NCI-H748 treated with DMSO at 0.1 percent for 48 hours (cell line): ENCODE measurements at regions not wholly inside any gene's neighbourhood (a gene's known extent, or its start where the extent isn't known, plus 50 kb on each side); places are given as distances from the start of the nearest gene placed in this dataset.
"Not testable (repeated sequence)": the region's sequence is repeated elsewhere in the genome, so short reads cannot be mapped to it uniquely, and the experiment has no call there.

ENCODE experiments used
- DNase-seq: peaks from one replicate; lab custom pipeline; 2025; lab: John Stamatoyannopoulos, UW

DNA sequence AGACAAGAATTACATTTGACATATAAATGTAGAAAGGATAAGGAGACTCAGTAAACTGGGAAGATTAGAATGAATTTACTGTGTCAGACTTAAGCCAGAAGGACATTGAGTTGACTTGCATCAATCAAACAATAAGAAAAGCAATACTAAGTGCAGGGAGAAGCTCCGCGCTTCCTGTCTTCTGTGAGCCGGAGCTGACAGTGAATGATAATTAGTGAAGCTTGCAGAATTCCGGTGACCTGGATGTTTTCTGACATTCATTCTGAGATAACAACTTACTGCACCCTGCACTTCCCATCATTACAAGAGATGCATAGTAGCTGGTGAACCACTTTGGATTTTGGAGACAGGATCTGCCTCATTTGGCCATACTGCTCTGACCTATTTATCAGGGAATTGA lies 469.2 kb upstream of the PCDH20 start:
- DNase-seq = no peak

GRCh38 chr13:61880578-61881283 lies 465.1 kb upstream of the PCDH20 start:
- DNase-seq = no peak

DNA sequence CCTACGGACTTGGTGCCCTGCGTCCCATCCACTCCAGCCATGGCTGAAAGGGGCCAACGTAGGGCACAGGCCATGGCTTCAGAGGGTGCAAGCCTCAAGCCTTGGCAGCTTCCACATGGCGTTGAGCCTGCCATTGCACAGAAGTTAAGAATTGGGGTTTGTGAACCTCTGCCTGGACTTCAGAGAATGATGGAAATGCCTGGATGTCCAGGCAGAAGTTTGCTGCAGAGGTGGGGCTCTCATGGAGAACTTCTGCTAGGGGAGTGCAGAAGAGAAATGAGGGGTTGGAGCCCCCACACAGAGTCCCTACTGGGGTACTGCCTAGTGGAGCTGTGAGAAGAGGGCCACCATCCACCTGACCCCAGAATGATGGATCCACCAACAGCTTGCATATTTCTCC lies 462.9 kb upstream of the PCDH20 start:
- DNase-seq = not testable (repeated sequence)

DNA sequence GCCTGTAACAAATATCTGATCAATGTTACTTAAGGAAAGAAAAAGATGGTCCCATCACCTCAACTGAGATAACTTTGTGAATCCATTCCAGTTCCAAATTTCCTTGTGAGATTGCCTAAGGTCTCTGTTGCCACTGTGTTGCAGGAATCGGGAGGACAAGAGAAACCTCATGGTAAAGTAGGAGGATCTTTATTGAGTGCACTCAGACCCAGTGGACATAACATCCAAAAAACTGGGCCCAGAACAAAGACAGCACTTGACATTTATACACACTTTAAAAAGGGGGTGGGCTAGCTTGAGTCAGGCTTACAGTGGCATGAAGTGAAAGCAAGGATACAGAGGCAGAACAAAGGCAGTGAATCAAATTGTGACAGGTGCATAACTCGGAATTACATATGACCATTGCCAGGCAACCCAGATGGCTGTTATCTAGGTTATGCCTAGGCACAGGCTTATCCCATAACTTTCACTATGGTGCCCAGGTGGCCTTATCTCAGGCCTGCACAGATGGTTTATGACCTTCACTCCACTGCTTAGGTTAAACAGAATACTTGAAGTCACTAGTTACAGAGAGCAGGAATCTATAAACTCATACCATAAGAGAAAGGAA lies 459.4 kb upstream of the PCDH20 start:
- DNase-seq = no peak

DNA sequence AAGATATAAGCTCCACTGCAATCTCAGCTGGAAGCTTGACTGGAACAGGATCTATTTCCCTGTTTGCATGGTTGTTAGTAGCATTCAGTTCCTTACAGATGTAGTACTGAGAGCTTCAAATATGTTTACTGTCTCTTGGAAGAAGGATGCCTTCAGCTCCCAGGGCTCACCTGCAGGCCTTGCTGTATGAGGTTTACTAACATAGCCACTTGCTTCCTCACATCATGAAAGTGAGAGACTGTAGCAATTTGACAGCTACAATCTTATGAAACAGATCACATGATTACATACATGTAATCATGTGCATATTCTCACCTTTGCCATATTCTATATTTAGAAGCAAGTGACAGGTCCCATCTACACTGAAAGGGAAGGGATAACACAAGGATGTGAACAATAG lies 458.1 kb upstream of the PCDH20 start:
- DNase-seq = no peak

DNA sequence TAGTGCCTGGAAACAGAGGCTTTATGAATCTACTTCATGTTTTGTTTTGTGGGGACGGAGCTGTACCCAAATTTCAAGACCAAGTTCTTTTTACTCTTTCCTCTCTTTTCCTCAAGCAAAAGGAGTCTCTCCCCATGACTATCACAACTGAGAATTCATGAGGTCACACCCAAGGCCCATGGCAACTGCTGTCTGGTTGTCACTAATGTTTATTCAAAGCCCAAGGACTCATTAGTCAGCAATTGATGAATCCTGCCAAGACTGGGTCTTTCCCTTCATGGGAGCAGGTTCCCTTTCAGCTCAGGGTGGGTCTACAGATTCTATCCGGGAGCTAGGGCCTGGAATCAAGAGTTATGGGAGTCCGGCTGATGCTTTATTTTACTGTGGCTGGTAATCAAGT lies 441.5 kb upstream of the PCDH20 start:
- no peak for DNase-seq

DNA sequence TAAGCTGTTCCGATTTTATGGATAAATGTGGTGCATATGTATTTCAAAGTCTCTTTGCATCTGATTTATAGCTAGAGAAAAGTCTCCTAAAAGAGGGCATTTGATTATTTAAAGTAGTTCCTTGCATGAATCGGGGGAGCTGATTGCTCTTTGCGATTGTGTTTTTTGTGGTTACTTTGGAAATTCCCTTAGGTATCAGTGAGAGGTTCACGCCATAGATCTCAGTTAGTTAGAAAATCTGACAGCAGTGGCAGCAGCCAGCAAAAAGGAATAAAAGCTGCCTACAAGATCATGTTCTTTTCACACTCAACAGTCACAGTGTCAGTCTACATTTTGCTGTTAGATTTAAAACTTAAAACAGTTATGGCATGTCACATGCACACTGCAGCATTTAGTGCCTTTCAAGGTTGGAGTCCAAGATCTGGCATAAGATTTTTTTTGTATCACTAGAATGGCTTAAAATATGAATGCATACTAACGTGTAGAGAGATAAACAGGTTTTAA lies 436.5 kb upstream of the PCDH20 start:
- no peak for DNase-seq

DNA sequence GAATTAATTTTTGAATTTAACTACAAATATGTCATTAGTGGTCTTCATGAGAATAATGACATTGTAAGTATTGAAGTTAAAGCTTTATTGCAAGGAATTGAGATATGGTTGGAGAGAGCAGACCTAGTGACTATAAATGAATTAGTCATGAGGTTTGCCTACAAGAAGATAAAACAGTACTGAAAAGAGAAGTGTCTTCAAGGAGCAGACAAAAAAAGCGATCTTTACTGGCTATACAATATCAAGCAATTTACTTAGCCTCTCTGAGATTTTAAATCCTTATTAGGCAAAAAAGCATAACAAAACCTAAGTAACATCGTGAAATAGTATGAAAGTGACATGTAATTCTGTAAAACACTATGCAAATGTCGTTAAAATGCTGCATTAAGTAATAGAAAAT lies 435.1 kb upstream of the PCDH20 start:
- DNase-seq = no peak

- DNase-seq = no peak
Measured at GRCh38 chr13:61838568-61838967, 422.9 kb upstream of the PCDH20 start.

DNA sequence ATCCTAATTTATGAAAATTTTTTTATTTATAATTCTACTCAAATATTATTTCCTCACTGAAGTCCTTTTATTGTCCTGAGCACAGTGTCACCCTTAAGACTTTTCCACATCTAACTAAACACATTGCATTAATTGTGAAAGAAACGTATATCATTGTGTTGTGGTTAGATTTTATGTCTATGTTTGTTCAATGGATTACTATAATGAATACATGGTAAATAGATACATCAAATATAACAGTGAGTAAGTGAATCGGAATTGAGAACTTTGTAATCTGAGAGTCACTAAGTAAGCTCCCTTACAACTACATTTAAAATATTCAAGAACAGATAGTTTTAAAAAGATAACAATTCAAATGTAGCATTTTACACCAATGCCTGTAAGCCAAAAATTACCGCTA lies 417.6 kb upstream of the PCDH20 start:
- DNase-seq = no peak

GRCh38 chr13:61831026-61831425 lies 415.4 kb upstream of the PCDH20 start:
- no peak for DNase-seq

DNA sequence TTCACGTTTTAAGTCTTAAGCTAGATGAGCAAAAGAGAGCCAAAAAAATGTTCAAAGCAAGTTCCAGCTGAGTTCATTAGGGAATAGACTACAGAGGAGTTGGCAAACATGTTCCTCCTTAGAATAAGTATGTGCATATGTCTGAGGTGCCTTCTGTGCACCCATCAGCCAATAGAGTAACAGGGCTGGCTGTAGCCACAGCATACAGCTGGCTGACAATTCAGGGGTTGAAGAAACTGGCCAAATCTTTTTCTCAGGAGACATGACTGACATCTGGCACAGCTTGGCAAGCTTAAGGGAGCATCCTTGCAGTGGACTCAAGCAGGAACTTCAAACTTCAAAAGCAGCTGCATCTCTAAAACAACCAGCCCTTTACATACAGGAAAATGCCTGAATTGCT lies 414.8 kb upstream of the PCDH20 start:
- DNase-seq = no peak

DNA sequence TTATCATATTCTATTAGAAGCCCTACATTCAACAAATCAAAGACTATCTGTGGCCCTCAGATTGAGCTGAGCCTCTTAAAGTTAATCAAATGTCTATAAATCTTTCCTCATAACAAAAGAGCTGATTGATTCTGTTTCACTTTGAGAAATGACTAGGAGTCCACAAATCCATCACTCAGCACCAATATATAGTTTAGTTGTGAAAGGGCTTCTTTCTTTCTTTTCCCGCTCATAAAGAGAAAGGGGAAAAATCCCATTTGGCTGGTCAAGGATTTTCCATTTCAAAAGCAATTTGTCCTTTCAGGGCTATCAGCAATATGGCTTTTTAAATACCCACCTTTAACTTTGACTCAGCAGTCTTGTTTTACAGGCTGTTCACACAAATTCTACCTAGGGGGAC lies 408.5 kb upstream of the PCDH20 start:
- DNase-seq = no peak

GRCh38 chr13:61812286-61812685 lies 396.6 kb upstream of the PCDH20 start:
- no peak for DNase-seq

- no peak for DNase-seq
Measured at GRCh38 chr13:61810065-61810464, 394.4 kb upstream of the PCDH20 start.

DNA sequence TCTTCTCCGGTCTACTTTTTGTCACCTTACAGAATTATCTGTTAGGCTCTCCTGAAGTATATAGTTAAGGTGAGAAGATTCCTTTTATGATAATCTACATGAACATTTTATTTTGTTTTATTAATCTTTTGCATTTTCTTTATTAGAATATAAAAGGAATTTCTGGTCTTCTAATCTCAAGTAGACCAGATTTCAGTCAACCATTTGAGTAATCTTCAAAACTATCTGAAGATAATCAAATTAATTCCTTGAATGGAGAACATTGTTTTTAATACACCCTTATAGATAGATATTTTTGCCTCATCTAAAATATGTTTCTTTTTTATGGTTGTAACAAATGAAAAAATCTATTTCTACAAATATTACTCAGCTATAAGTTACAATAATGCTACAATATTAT lies 381.7 kb upstream of the PCDH20 start:
- DNase-seq = no peak

DNA sequence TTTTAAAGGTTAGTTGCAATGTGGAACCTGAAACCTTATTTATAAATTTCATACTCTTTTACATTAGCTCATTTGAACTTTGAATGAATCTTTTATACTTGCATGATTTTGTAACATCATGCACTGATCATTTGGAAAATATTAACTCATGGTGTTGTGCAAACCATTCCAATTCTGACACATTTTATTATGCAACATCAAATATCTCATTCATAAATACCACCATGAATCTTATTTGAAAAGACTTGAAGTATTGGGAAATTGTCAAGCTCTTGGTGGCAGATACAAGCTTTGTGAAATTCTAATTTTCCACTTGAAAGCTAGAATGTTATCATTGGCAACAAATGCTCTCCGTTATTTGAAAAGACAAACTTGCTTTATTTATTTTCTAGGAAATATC lies 379.9 kb upstream of the PCDH20 start:
- DNase-seq = no peak

DNA sequence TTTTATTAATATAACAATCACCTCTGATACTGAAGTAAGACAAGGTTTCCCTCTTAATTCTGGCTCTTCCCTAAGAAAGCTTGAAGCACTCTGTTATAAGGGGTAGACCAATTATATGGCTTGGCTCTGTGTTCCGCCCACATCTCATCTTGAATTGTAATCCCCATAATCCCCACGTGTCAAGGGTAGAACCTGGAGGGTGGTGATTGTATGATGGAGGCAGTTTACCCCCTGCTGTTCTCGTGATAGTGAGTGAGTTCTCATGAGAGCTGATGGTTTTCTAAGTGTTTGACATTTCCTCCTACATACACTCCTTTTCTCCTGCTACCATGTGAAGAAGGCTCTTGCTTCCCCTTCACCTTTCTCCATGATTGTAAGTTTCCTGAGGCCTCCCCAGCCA lies 363.8 kb upstream of the PCDH20 start:
- DNase-seq = no peak

GRCh38 chr13:61778531-61778930 lies 362.9 kb upstream of the PCDH20 start:
- DNase-seq = no peak

- DNase-seq = no peak
Measured at GRCh38 chr13:61777899-61778298, 362.2 kb upstream of the PCDH20 start.

DNA sequence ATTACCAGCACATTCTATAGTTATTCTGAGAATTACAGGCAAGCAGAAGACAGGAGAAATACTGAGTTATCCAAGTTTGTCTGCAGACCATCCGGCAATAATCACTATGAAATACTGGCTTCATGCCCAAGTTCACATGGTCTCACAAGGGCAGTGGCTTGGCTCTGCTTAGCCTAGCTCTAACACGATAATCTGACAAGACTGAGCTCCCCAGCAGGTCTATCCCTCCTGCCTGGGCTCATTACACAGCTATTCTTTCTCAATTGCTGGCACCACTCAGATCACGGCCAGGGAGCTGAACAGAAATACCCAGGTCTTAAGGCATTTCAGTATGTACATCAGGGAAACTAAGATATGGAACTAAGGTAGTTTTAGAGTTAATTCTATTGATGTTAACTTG lies 361.6 kb upstream of the PCDH20 start:
- no peak for DNase-seq

- no peak for DNase-seq
Measured at GRCh38 chr13:61774903-61775302, 359.3 kb upstream of the PCDH20 start.

DNA sequence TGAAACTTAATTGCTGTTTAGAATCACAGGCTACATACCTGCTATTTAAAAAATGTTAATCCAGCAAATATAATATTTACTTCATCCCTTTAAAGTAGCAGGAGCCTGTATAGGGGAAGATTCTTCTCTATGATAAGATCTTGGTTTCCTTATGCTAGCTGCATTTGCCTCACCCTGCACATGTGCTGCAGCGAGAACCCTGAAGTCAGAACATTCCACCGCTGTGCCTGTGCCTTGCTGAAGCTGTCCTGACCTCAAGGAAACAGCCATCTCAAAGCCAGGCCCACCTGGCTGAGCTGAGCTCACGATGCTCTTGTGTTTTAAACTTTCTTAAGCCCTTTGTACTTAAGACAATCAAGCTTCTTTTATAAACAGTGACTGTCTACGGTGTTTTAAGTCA lies 355.0 kb upstream of the PCDH20 start:
- no peak for DNase-seq

DNA sequence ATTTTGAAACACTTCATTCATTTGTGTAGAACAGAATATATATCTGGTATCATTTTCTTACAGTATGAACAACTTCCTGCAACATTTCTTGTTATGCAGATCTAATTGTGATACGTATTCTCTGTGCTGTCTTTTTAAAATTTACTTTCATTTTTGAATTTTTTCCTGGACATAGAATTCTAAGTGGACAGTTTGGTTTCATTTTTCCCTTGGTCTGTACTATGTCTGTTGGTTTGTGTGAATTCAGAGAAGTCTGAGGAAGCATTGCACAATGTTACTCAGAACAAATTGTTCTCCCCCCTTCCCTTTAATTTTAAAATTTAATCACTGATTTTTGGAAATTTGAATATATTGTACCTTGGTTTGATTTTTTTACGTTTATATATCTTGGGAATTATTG lies 352.5 kb upstream of the PCDH20 start:
- DNase-seq = no peak
